ENCODE measurements at regions not wholly inside any gene's neighbourhood (a gene's known extent, or its start where the extent isn't known, plus 50 kb on each side); places are given as distances from the start of the nearest gene placed in this dataset.

DNA sequence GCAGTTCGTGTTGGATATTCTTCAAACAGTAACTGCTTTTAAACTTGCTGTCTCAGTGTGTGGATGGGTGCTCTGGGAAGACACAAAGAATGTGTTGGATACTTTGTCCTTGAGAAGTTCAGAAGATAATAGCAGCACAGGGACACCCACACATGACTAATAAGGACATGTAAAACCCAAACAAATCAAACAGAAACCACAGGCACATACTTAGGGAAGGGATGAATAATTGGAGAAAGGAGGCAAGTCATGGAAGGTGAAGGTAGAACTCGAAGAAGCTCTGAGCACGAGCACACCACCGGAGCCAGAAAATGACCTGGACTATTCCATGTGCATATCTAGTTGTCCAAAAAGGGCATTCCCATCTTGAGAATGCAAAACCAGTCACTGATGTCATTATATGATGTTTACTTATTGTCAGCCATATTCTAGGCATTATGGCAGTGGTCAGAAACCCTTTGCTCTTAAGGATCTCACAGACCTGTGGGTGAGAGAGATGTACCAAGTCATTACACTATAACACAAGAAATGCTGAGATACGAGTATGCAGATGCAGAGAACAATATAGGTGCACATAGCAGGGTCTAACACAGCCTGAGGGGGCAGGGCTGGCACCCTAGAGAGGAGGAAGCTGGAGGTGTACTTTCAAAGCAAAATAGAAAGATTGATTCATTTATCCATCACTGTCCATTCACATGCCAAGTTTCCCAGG, 152.9 kb downstream of the PIK3R1 start:
- TF ChIP-seq, protein P1, sequence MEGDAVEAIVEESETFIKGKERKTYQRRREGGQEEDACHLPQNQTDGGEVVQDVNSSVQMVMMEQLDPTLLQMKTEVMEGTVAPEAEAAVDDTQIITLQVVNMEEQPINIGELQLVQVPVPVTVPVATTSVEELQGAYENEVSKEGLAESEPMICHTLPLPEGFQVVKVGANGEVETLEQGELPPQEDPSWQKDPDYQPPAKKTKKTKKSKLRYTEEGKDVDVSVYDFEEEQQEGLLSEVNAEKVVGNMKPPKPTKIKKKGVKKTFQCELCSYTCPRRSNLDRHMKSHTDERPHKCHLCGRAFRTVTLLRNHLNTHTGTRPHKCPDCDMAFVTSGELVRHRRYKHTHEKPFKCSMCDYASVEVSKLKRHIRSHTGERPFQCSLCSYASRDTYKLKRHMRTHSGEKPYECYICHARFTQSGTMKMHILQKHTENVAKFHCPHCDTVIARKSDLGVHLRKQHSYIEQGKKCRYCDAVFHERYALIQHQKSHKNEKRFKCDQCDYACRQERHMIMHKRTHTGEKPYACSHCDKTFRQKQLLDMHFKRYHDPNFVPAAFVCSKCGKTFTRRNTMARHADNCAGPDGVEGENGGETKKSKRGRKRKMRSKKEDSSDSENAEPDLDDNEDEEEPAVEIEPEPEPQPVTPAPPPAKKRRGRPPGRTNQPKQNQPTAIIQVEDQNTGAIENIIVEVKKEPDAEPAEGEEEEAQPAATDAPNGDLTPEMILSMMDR (IDR thresholded peaks at IDR 0.05), result no peak
- Histone ChIP-seq H3K9me3 (no peaks in the 10 kb centered on the region), H3K4me1 (no peaks in the 10 kb centered on the region), H3K27ac (no peak overlapping the region), H3K27me3 (ENCODE audit: insufficient read depth in 3 of 3, low read length in 2 of 3) (no peaks in the 10 kb centered on the region), H3K36me3 (ENCODE audit: insufficient read depth in 1 of 2, low read depth in 1 of 2) (no peaks in the 10 kb centered on the region), H3K4me3 (no peak overlapping the region)
- WGBS, 3 donors, result 86 to 87% (median 86%) methylated on average over 5 of the region's 5 CpGs
- ATAC-seq (no peak), DNase-seq (no peak)
- intact Hi-C loops (cut with DNase I), result no loop called here

DNA sequence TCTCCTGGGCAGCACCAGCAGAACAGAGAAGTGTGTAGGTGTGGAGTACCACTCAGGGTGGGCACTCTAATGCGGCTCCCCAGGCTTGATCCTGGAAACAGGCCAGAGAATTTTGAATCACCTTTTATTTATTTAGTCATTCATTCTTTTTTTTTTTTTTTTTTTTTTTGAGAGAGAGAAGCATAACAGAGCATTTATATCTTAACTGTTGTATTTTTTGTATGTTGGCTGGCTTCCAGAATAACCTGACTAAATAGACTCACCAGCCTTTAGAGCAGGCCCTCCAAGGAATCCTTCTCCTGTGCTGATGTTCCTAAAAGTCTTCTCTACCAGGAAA, 153.4 kb downstream of the PIK3R1 start:
- WGBS, 3 donors, result 81 to 95% (median 82%) methylated on average over 1 of the region's 1 CpG
- no peak for ATAC-seq
- TF ChIP-seq, protein P1 (IDR thresholded peaks at IDR 0.05), result no peak
- no peaks in the 10 kb centered on the region for H3K36me3 ChIP-seq (ENCODE audit: insufficient read depth in 1 of 2, low read depth in 1 of 2)
- intact Hi-C loops (cut with DNase I), result no loop called here
- H3K9me3 ChIP-seq, result no peaks in the 10 kb centered on the region
- H3K4me1 ChIP-seq, result no peaks in the 10 kb centered on the region
- no peak overlapping the region for H3K27ac ChIP-seq
- no peak overlapping the region for H3K4me3 ChIP-seq
- DNase-seq, result no peak
- no peaks in the 10 kb centered on the region for H3K27me3 ChIP-seq (ENCODE audit: insufficient read depth in 3 of 3, low read length in 2 of 3)

DNA sequence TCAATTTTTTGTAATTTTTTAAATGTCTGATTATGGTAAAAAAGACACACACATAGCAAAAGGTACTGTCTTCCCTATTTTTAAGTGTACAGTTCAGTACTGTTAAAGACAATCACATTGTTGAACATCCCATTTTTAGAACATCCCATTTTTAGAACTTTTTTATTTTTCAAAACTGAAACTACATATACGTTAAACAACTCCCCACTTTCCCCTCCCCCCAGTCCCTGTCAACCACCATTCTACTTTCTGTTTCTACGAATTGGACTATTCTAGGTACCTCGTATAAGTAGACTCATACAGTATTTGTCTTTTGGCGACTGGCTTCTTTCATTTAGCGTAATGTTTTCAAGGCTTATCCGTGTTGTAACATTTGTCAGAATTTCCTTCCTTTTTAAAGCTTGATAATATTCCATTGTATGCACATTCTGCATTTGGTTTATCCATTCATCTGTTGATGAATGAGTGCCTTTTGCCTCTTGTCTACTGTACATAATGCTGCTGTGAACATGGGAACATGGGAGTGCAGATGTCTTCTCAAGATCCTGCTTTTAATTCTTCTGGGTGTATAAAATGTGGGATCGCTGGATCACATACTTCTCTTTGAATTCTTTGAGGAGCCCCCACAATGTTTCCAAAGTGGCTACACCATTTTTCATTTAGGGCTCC, 154.0 kb downstream of the PIK3R1 start:
- no peak overlapping the region for H3K4me3 ChIP-seq
- no peaks in the 10 kb centered on the region for H3K9me3 ChIP-seq
- H3K27ac ChIP-seq, result no peak overlapping the region
- DNase-seq, result no peak
- no peak for ATAC-seq
- TF ChIP-seq, protein P1 (IDR thresholded peaks at IDR 0.05), result no peak
- no peaks in the 10 kb centered on the region for H3K4me1 ChIP-seq
- WGBS, 3 donors, result 69 to 82% (median 76%) methylated on average over 7 of the region's 7 CpGs
- H3K27me3 ChIP-seq (ENCODE audit: insufficient read depth in 3 of 3, low read length in 2 of 3), result no peaks in the 10 kb centered on the region
- no peaks in the 10 kb centered on the region for H3K36me3 ChIP-seq (ENCODE audit: insufficient read depth in 1 of 2, low read depth in 1 of 2)
- intact Hi-C loops (cut with DNase I), result no loop called here

DNA sequence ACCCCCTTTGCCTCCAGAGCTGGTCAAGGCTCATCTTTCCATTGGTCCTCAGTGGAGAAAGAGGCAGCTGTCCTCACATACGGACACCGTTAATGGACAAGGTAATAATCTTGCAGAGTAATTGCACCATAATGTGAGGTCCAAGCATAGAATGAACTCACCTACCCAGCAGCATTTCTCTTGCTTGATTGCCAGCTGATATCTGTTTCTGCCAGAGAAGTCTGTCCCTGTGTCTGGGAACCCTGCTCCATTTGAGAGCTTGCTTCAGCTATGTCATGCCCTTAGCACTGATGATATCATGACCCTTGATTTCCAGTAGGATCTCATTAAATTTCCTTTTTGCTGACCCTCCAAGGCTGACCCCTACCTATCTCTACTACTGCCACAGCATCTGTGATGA, 154.6 kb downstream of the PIK3R1 start:
- no peak for DNase-seq
- H3K4me3 ChIP-seq, result no peak overlapping the region
- WGBS, 3 donors, result 91 to 96% (median 92%) methylated on average over 2 of the region's 2 CpGs
- TF ChIP-seq, protein P1 (IDR thresholded peaks at IDR 0.05), result no peak
- H3K27ac ChIP-seq, result no peak overlapping the region
- no peak for ATAC-seq
- intact Hi-C loops (cut with DNase I), result no loop called here
- H3K4me1 ChIP-seq, result no peaks in the 10 kb centered on the region
- no peaks in the 10 kb centered on the region for H3K36me3 ChIP-seq (ENCODE audit: insufficient read depth in 1 of 2, low read depth in 1 of 2)
- H3K9me3 ChIP-seq, result no peaks in the 10 kb centered on the region
- H3K27me3 ChIP-seq (ENCODE audit: insufficient read depth in 3 of 3, low read length in 2 of 3), result no peaks in the 10 kb centered on the region
